HG03108 (cell line): ENCODE measurements at regions not wholly inside any gene's neighbourhood (a gene's known extent, or its start where the extent isn't known, plus 50 kb on each side); places are given as distances from the start of the nearest gene placed in this dataset.
"Not testable (repeated sequence)": the region's sequence is repeated elsewhere in the genome, so short reads cannot be mapped to it uniquely, and the experiment has no call there.

Experiments used
- ATAC-seq: cut with Tn5 transposase; IDR thresholded peaks from one replicate; pipeline ENCODE4 v1.9.1; 2021; ENCODE audit warnings: moderate library complexity; ENCODE audit not compliant: unreplicated experiment

DNA sequence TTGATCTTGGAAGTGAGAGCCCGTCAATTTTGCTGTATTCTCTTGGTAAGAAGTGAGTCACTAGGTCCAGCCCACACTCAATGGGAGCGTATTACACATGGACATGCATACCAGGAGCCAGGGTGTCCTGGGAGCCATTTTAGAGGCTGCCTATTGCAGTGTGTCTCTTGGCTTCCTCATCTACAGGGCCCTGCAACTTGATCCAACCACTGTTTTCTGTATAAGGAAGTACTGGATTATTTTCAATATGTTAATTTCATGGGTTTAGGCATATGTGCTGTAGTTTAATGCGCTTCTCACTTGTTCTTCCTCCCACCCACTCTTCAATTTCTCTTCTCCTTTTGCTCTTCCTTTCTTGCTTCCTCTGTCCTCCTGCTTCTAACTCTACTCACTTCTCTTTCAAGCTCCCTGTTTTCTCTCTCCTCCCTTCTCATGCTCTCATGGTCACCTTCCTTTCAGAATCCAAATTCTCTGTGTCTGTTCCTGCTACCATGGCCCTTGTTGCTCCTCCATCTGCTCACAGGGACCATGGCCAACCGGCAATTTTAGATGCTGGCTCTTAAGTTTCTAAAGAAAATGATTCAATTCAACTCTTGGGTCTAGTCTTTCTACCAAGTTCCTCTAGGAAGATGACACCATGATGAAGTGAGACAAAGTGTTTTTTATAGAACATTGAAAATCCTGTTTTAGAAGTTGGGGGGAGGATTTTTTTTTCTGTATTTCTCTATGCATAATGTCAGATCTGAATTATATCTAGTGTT, 152.0 kb upstream of the ZEB2 start:
- ATAC-seq = no peak

DNA sequence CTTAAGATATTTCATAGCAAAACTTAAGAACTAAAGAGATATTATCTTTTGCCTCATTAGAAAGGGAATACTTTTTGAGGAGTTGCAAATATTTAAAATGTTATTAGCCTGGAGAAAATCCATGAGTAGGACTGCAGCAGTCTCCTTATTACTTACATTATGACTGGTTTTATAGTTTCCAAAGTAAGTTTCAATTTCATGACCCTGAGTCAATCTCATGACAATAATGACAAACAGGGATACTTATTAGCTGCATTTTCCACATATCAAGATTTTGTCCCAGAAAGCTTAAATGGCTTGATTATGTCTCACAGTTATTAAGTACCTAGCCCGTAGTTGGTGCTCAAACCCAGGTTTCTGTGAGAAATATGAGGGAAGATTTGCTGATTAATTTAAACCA, 150.8 kb upstream of the ZEB2 start:
- ATAC-seq = no peak

DNA sequence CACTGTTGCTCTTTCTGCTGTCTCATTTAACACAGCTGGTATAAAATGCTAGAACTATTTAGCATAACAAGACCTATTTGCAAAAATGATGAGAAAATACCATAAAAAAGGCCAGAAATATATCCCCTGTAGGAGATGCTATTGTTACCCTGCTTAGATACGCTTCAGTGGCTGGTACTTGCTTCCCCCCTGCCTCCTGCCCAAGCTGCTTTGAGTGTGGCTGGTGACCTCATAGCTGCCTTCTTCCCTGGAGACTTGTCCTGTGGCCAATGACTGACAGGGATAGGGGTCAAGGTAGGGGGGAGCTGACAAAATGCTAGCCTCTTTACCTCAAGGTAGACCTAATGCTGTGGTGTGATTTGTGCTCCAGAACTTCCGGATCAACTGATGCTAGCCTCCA, 150.2 kb upstream of the ZEB2 start:
- ATAC-seq = no peak

DNA sequence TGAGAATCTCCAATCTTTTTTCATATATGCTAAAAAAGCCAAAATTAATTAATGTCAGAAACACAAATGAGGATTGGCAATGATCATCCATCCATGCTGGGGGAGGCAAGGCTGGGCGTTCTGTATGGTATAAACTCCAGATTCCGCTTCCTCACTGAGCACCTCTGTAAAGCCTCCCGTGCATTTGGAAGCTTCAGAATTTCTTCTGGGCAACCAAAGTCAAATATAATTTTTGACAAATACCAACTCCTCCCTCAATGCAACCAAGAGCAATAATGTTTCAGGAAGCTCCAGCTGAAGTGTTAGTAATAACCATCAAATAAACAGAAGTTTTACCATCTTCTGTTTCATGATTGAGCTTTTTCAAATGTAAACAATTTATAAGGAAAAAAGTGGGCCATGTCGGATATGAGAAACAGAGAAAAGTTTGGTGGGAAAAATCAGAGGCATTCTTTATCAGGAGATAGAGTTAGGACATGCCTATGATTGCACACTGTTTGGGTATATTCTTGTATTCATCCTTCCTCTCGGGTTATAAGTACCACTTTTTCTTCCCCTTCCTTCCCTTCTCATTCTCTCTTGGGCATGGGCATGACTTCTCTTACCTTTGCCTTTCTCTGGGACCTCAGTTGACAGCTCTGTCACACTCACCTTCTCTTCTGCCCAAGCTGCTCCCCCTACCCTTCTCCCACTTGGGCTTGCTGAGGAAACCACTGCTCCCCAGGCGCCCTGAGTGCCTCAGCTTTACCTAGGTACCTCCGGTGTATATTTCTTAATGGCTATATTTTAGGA, 149.5 kb upstream of the ZEB2 start:
- ATAC-seq = no peak

DNA sequence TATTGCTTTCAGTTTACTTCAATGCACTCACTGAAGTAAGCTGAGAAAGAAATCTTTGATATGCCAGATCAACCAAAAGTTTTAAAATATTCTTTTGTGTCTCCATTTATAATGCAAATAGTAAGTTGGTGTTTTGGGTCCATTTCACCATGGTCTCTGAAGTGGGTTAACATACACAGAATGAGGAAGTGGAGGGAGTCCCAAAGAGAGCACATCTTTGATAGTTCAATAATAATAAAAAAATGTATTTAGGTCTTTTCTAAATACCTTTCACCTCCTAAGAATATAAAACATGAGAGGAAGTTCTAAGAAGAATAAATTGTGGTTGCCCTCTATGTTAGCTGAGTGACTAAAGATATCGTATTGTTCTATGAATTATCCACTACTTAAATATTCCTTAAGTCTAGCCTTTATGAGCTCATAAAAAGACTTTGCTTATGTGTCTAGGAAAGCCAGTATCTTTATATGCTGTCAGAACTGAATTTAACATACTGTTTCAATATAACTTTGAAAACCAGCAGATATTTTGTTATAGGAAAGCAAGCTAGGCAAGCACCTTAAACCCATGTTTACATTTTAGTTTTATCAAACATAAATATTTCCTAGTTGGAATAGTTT, 148.7 kb upstream of the ZEB2 start:
- no peak for ATAC-seq

DNA sequence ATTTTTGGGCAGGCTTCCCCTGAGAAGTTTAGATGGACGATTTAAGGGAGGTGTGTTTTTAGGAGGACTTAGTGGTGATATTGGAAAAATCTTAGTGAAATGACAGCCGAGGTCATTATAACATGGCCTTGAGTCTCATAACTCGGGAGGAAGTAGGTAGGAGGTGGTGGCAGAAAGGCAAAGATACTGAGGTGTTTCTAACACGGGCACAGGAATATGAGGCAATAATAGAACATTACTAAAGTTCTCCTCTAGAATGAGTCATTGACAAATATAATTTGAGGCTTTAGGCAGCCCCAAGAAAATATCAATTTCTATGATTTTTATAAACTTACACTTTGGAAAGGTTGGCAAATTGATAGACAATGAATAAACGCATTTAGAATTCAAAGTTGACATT, 146.1 kb upstream of the ZEB2 start:
- no peak for ATAC-seq

DNA sequence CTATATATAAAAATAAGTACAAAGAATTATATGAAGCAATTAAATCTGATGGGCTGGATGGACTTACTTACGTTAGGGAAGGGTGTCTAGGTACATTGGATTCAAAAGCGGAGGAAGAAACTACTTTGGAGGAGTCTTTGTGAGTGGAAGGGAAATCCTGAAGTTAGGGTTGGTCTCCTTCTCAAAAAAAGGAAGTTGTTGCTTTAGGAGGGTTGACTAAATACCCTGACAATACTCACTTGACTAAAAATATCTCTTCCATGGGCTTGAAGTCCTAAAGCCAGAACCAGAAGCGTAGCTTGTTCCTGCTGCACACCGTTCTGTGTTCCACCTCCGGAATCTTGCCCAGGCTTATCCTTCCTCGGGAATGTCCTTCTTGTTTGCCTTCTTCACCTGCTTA, 143.3 kb upstream of the ZEB2 start:
- ATAC-seq = no peak

DNA sequence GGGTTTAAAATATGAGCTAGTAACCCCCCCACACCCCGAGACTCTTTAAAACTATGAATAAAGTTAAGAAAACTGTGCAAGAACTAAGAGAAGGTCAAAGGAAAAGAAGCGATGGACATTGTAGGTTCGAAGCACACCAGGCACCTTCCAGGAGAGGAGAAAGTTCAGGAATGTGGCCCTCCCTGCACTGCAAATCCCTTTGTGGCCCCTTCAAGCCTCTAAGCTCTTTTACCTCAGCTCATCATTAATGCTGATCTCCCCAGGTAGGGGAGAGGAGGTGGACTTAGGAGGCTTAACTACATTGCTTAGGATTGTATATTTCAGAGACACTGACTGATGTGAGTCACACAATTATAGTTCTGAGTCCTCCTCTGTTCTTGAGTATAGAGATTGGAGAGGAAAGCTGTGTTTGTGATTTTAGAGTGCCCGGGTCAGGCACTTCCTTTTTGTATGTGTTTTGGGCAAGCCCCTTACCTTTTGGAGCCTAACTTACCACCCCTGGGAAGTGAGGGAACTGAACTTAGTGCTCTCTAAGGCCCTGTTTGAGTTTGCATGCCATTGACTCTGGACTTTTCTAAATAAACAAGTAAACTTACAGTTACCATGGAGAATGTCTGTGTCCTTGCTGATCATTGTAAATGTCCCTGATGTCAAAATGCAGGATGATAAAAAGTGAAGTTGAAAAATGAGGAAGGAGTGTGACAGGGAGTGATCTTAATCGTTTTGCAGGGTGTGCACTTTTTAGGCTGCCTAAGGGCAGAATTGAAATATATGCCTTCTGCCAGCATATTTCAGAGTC, 140.8 kb upstream of the ZEB2 start:
- no peak for ATAC-seq

DNA sequence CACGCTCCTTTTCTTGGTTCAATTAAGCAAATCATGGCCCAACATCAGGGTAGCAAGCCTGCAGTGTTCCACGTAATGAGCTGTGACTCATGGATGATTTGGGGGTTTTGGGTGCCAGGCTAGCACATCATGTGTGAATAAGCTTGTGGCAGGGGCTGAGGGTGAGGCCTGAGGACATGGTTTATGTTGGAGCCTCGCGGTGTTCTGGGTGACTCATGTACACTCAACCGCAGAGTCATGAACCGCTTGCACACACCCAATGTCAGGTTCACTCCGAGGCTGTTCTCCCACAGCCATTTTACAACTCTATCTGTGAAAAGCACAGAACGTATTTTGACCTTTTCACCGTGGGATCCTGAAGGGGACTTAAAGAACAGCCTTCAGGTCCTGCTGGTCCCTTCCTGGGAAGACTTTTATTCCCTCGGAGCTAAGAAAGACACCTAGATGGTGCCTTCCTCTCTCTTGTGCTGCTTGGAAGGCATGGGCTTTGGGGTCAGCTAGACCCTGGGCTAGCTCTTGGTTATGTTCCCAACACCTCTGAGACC, 139.9 kb upstream of the ZEB2 start:
- ATAC-seq = no peak

DNA sequence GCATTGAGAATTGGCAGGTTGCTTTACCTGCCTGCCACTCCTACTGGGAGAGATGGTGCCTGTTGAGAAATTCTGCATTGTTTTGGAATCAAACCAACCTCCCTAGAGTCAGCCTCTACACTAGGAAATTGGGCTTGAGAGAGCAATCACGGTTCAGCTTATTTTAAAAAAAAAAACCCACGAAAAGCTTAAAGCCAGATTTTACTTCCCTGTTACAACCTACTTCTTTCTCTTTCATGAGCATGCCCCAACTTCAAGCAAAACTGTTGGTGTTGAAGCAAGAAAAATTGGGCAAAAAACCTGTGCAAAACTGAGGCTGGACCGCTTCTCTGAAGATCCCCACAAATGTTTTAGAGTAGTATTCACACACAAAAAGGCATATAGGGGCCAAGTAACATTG, 134.6 kb upstream of the ZEB2 start:
- ATAC-seq = no peak

DNA sequence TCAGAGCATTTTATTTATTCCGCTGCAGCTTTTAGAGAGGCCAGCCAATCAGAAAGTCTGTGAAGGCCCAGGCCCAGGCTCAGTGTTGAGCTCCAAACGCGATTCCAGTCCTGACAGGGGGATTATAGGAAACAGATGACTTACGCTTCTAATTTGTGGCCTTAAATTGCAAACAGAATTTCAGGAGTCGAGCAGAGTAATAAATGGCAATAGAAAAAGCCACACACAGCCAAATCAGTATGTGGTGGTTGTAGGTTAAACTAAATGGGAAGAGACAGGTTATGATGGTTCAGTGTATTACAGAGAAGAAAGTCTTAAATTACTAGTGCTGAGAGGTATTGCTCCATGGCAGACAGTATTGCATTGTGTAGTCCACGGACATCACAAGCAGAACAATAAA, 131.0 kb upstream of the ZEB2 start:
- no peak for ATAC-seq

DNA sequence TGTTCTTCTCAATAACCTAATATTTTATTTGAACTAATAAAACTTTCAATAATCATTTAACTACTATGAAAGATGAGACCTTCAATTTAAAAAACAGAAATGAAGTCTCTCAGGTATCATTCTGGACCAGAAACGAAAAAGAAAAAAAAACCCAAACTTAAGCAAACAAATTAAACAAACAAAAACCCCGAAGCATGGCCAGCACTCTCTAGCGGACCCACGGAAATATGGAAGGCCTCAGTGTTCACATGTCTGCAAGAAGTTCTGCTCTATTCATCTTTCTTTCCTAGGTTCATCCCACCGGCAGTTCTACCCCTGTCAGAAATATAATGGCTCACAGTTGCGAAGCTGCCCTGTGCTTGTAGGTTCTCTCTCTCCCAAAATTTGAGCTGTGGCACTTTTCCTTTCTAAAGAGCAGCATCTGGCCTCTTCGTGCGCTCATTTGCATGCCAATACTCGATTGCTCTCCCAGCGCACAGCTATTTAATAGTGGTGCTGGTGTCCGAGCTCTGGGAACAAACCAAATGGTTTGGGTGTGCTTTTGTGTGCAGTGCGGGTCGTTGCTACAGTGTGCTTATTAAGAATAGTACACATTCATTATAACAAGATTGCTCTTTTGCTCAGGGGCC, 129.0 kb upstream of the ZEB2 start:
- no peak for ATAC-seq

DNA sequence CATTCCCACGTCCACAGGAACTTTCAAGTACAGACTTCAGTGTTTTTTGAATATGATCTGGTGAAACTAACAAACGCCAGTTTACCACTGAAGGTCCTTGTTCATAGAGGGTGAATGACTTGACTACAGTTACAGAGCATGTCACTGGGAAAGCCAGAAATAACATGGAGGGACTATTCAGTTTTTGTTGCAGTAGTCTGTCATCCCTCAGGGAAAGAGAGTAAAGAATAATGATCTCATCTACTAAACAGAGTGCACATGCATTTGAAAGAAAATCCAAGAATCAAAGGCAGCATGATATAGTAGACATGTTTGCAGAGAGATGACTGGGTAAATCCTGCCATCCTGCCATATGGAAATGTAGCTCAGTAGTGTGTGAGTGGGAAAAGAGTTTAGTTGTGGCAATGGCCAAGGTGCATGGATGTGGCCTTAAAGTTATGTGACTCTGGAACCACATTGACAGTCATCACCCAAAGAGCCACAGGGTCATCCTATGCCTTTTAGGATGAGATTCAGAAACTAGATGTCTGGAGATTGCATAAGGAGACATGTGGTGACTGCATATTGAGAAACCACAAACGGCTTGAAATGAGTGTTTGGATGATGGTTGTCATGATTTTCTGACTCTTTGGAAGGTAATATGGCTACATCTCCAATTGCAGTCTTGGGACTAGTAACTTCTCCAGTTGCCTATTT, 125.3 kb upstream of the ZEB2 start:
- ATAC-seq = no peak

DNA sequence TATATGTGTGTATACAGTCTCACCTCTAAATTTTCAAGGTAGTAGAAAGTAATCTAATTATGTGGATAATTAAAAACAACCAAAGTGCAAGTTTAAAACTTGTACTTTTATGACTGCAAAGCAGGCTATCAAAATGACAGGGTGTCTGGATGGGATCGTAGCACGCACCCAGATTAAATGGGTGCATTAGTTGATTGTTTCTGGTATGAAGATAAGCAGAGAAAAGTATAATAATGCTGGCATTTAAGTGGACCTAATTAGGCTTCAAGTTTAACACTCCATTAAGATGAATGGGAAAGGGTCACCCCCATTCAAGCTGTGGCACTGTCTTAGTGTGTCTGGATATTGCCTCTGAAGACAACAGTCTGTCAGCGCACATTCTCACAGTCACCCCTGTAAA, 124.6 kb upstream of the ZEB2 start:
- no peak for ATAC-seq

DNA sequence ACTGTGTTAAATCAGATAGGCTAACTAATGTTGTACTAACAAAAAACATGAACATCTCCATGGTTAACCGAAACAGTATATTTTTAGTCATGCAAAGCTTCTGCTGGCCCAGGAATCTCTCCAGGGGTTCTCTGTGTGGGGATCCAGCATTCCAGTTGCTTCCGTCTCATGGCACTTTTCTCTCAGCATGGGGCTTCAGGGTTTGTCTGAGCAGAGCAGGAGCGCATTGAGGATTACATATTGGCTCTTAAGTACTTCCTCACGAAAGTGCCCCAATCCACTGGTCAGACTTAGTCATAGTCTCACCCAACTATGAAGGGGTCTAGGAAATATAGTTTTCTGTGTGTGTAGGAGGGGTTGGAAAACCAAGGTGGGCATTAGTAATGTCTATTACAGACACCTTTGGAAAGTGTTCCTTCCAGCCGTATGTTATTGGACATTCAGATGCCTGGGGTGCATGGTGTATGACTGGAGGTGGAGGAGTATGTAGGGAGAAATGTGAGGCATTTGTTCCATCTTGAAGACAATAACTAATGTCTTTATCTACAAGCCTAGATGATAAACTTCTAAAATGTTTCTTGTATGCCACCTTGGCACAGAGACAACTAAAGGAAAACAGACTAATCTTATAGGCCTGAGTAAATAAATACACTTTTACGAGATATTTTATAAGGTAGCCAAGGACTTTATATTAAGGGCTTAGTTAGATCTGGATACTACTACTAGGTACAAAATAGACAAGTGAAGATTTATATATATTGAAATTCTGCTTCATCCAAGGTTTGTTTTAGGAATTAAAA, 123.8 kb upstream of the ZEB2 start:
- no peak for ATAC-seq

DNA sequence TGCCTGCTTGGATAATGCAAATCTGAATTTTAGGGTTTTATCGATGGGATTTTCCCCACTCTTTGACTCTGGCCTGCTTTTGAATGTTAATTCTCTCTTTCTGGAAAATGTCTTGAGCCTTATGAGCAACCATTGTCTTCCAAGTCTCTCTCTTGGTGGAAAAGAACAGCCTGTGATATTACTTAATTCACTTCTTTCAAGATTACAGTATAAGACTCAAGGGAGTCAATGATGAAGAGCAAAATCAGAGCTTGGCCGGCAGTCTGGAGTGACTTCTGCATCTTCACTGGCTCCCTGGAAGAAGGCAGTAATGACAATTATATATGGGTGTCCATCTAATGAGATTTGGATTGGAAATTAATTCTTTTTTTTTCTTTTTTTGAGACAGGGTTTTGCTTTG, 122.9 kb upstream of the ZEB2 start:
- ATAC-seq = no peak

DNA sequence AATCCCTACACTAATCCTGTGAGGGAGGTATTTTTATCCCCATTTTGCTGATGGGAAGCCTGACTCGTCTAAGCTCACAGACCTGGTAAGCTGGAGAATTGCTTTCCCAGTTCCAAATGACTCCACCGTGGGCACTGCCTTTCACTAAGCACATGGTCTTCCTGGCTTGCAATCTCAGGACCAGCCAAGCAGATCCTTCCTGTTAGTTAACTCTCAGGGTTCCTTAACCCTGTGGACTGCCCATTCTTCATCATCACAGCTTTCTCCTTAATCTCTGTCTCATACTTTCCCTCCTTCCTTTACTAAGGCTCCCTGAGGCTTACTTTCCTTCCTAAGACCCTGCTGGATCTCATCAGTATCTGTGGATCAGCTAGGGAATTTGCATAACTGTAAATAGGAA, 122.2 kb upstream of the ZEB2 start:
- no peak for ATAC-seq

DNA sequence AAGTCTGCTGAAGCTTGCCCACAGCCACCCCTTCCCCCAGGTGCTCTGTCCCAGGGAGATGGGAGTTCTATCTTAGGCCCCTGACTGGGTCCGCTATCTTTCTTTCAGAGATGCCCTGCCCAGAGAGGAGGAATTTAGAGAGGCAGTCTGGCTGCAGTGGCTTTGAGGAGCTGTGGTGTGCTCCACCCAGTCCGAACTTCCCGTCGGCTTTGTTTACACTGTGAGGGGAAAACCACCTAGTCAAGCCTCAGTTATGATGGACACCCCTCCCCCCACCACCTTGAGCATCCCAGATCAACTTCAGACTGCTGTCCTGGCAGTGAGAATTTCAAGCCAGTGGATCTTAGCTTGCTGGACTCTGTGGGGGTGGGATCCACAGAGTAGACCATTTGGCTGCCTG, 118.3 kb upstream of the ZEB2 start:
- not testable (repeated sequence) for ATAC-seq

DNA sequence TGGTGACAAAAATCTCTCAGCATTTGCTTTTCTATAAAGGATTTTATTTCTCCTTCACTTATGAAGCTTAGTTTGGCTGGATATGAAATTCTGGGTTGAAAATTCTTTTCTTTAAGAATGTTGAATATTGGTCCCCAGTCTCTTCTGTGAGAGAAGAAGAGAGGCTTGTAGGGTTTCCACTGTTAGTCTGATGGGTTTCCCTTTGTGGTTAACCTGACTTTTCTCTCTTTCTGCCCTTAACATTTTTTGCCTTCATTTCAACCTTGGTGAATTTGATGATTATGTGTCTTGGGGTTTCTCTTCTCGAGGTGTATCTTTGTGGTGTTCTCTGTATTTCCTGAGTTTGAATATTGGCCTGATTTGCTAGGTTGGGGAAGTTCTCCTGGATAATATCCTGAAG, 116.9 kb upstream of the ZEB2 start:
- ATAC-seq = not testable (repeated sequence)
